ENCODE measurements at regions not wholly inside any gene's neighbourhood (a gene's known extent, or its start where the extent isn't known, plus 50 kb on each side); places are given as distances from the start of the nearest gene placed in this dataset.

- FAIRE-seq (no peak), DNase-seq (ENCODE audit: insufficient read length, low spot score) (no peak)
- TF ChIP-seq CTCF (IDR thresholded peaks at IDR 0.05; ENCODE audit: insufficient read depth, missing control alignments): no peak
Measured at GRCh38 chr14:41418851-41419250, 187.8 kb upstream of the LRFN5 start.

GRCh38 chr14:41409806-41410205 is 196.9 kb upstream of the LRFN5 start:
- DNase-seq (ENCODE audit: insufficient read length, low spot score) (no peak), FAIRE-seq (no peak)
- no peak for TF ChIP-seq CTCF (IDR thresholded peaks at IDR 0.05; ENCODE audit: insufficient read depth, missing control alignments)

GRCh38 chr14:41404126-41404525 is 202.6 kb upstream of the LRFN5 start:
- DNase-seq (ENCODE audit: insufficient read length, low spot score) (no peak), FAIRE-seq (no peak)
- TF ChIP-seq CTCF (IDR thresholded peaks at IDR 0.05; ENCODE audit: insufficient read depth, missing control alignments): no peak

- DNase-seq (ENCODE audit: insufficient read length, low spot score) (no peak), FAIRE-seq (no peak)
- no peak for TF ChIP-seq CTCF (IDR thresholded peaks at IDR 0.05; ENCODE audit: insufficient read depth, missing control alignments)
Measured at GRCh38 chr14:41403360-41403759, 203.3 kb upstream of the LRFN5 start.

- DNase-seq (ENCODE audit: insufficient read length, low spot score) (no peak), FAIRE-seq (no peak)
- TF ChIP-seq CTCF (IDR thresholded peaks at IDR 0.05; ENCODE audit: insufficient read depth, missing control alignments): no peak
Measured at GRCh38 chr14:41397926-41398325, 208.8 kb upstream of the LRFN5 start.

GRCh38 chr14:41393512-41393911 is 213.2 kb upstream of the LRFN5 start:
- TF ChIP-seq CTCF (IDR thresholded peaks at IDR 0.05; ENCODE audit: insufficient read depth, missing control alignments): no peak
- DNase-seq (ENCODE audit: insufficient read length, low spot score) (no peak), FAIRE-seq (no peak)

GRCh38 chr14:41392226-41392625 is 214.4 kb upstream of the LRFN5 start:
- no peak for TF ChIP-seq CTCF (IDR thresholded peaks at IDR 0.05; ENCODE audit: insufficient read depth, missing control alignments)
- FAIRE-seq (no peak), DNase-seq (ENCODE audit: insufficient read length, low spot score) (no peak)
